IPS DF 19.7 (cell line): ENCODE measurements at regions not wholly inside any gene's neighbourhood (a gene's known extent, or its start where the extent isn't known, plus 50 kb on each side); places are given as distances from the start of the nearest gene placed in this dataset.

Experiments used
- DNase-seq: peaks from one replicate; pipeline ENCODE4 v3.0.0-alpha.2; 2013; ENCODE audit warnings: low read depth, low spot score

DNA sequence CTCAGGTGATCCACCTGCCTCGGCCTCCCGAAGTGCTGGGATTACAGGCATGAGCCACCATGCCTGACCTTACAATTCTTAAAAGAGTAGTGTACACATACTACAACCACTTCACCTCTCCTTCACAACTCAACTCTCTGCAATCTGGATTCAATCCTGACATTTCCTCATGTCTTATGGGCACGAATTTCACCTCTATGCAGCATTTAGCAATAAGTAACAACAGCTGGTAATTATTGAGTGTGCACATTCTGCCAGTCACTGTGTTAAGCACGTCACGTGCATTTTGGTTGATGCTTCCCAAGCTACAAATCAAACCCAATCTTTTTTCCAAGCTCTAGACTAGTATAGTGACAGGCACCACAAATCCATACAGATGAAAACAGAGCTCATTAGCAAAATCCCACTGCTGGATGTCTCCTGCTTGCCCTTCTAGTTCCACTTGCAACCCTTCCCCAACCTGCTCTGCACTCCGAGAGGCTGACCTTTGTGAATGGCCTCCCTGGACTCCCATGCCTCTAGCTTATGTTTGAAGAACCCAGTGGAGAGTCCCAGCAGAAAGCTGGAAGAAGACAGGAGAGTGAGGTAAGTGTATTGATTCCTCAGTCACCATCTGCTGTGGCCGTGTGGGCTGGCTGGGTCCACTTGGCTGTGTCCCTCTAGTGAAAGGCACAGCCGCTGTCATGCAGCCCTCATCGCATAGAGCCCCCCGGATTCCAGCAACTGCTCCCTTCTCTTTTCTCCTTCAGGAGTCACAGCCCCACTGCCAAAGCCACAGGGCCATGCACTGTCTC, 176.5 kb downstream of the MEX3B start:
- no peak for DNase-seq

DNA sequence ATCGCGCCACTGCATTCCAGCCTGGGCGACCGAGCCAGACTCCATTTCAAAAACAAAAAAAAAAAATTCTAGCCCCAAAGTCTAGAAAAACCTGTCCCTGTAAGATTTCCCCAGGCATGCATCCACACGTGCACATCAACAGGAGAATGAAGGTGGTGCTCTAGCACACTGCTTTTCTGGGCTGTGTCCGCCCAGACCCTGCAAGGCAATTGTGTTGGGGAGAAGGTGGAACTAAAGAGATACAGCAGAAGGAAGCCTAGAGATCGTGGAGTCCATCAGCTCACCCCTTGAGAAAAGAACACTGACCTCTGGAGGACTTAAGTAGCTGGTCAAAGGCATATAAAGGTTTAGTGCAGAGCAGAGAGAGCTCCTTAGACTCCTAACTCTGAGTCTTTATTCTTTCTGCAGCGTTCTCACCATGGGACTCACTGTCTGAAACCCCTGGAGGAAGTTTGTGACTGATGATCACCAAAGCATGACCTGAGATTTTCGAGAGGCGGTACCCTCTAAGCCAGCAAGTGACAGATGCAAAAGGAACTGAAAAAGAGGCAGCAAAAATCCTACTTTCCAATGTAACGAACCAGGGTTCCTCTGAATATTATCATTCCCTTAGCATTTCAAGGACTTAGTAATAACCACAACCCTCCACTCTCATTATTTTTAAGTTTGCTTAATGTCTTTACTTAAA, 179.8 kb downstream of the MEX3B start:
- DNase-seq = no peak

DNA sequence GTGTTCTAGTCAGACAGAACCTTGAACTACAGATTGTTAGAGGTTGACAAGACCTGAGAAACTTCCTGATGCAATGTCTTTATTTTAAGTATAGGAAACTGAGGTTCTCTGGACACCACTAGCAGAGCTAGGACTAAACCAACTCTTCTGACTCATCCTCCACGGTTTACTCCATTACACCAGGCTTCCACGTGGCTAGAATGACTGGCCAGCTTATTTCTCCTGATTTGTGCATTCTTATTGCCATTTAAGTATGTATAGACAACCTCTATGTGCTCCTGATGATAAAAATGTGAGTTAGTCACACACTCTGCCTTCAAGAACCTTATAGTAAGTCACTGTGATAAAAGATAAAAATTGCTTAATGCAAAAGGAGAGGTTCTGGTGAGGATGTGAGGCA, 182.7 kb downstream of the MEX3B start:
- DNase-seq = no peak

DNA sequence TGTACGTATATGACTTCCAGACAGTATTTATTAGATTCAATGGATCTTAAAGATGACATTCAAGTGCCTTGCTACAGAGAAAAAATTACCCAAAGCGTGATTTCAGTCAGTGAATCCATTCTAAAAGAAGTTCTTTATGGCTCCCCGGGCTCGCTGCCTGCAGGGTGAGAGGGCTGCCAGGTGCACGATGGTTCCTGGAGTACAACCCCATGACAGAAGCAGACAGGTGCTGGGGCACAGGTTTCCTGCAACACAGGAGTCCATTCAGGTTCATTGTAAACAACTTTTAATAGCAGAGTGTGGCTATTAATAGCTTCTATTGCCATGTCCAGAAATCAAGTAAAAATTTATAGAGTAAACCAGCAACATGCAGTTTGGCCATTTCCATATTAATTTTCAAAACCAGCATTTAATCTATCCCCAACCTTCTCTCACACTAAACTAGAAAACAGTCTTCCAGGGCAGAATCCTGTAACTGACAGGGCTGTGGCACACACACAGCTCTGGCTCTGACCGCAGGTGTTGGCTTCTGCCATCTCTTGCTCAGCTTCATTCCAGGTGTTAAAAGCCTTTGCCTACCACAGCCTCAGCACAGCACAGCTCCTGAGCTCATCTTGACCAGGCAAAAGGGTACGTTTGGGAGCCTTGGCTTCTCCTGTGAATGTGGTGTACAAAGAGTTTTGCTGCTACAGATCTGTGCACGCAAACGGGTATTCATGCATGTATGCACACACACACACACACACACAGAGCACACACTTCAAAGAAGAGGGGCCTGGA, 185.9 kb downstream of the MEX3B start:
- no peak for DNase-seq

DNA sequence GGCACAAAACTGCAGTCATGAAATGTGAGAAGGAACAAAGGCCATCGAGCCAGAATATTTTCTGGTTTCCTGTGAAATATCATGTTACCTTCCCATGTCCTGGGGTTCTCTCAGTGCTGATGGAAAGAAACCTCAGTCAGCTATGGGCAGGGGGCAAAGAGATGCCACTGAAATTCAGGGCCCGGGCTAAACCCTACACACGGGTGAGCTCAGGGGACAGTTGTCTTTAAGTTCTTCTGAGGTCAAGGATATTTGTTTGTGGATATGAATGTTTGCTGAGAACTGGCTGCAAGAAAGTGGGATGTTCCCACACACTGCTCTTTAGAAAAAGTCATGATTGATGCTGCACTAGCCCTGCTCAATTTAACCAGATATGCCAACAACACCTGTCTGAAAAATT, 187.2 kb downstream of the MEX3B start:
- DNase-seq = no peak

DNA sequence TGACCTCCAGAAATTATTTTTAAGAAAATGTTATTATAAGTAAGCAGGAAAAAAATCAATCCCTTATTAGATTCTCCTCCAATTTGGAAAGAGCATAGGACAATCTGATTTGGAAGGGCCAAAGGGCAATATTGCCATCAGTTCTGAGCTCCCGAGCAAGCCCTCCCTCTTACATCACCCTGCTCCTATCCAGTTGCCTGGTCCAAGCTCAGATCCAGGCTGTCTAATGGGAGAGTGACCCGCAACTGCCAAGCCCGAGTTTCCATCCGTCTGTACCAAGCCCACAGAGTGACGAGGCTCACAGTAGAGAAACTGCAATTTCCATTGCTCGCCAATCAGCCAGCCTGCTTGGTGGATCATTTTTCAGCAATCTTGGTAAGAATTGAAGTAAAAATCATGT, 187.7 kb downstream of the MEX3B start:
- DNase-seq = no peak

DNA sequence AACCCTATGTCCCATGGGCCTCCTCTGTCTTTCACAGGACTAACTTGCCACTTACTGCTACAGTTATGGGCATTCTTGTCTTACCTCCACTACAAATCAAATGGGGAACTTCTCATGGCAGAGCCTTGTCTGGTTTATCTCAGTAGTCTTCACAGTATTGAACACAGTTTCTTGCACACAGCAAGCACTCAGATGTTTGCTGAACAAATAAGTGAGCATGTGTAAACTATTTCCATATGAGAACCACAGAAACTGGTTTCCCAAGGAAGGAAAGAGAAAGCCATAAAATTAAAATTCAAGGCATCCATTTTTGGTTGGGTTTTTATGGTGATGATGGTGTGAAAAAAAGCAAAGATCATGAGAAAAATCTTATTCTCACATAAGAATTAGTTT, 189.2 kb downstream of the MEX3B start:
- DNase-seq = no peak

DNA sequence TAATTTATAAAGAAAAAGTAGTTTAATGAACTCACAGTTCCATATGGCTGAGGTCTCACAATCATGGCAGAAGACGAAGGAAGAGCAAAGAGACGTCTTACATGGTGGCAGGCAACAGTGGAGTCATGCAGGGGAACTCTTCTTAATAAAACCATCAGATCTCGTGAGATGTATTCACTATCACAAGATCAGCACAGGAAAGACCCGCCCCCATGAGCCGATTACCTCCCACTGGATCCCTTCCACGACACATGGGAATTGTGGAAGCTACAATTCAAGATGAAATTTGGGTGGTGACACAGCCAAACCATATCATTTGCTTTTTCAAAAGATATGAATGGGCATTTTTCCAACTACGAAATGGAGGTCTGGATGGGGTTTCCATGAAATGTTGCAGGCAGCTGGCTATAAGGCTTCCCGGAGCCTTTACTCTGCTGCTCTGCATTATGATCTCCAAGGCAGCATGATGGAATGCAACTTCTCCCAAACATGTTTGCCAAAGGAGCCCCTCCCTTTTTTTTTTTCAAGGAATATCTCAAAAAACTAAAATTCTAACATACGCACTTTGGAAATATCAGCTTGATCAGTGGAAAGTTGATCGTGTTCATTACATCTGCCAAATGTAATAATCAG, 189.7 kb downstream of the MEX3B start:
- no peak for DNase-seq

DNA sequence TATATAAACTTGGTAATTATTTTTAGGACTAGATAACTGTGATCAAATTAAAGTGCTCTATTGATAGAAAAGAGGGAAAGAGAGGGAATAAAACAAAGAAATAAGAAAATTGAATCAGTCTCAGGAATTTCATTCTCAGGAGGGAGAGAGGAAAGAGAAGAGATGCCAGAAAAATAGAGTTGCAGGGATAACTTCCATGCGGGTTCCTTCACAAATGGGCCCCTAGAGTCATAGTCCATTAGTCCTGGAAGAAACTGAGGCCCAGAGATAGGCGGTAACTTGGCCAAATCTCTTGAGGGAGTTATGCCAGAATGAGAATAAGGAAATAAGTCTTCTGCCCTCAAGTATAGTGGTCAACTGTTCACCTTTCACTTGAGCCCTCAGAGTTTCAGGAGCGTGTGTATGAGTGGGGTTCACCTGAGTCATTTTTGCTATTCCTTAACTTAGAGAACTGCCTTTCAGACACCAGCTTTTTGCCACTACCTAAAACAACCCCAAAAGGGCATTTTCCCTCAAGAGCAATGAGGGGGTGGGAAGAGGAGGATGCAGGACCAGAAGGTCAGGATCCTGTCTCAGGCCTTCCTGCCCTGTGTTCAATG, 192.6 kb downstream of the MEX3B start:
- DNase-seq = no peak

DNA sequence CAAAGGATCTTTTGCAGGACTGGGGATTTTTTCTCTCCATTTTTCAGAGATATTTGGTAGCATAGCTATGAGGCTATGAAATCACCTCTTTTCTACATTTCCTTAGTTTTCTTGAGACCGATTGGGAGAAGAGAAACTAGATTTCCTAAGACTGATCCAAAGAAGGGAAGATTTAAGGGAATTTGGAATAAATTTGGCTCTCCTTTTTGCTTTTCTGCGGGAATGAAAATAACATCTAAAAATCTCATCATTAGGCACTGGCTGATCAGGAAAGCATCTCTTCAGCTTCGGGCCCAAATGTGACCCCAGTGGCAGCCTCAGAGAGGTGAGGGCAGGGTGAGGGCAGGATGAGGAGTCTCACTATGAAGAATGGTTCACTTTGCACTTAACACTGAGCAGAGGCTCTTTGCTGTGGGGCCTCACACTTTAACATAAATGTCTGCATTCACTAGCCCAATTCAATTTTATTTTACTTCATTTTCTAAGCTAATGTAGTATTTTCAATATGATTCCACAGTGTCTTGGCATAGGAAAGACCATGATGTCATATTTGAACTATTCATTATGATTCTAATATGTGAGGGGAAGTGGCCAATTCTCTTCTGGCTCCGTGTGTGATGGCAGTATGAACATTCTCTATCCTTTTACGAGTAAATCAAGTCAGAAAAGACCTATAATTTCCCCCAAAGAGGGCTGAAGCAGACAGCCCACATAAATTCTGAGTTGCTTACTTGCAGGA, 193.2 kb downstream of the MEX3B start:
- DNase-seq = no peak

DNA sequence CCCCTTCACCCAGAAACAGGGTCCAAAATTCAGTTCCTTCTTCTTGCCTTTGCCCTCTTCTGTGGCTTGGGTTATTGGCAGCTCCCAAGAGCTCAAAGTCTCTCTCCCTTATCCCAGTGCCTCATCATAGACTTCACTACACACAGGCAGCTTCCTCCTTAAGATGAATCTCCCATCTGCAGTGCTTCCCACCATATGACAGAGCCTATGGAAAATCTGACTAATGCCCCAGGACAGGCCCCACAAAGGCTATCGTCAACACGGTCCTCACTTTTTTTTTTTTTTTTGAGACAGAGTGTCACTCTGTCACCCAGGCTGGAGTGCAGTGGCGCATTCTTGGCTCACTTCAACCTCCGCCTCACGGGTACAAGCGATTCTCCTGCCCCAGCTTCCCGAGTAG, 194.1 kb downstream of the MEX3B start:
- DNase-seq = no peak

DNA sequence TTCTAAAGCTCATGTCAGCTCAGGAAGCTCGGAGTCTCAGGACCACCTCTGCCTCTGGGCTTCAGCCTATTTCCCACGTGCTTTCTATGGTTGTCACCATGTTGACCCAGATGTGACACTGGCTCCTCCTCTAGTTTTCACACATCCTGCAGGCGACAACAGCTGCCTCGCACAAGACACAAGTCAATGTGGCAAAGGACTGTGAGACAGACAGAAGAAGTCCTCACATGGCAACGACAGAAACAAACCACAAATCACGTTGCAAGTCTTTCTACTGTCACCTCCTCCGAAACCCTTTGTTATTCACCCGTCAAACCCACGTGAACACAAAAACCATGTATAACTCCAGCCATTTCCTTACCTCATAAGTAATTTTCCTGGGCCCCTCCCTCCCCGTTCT, 194.5 kb downstream of the MEX3B start:
- DNase-seq = no peak

DNA sequence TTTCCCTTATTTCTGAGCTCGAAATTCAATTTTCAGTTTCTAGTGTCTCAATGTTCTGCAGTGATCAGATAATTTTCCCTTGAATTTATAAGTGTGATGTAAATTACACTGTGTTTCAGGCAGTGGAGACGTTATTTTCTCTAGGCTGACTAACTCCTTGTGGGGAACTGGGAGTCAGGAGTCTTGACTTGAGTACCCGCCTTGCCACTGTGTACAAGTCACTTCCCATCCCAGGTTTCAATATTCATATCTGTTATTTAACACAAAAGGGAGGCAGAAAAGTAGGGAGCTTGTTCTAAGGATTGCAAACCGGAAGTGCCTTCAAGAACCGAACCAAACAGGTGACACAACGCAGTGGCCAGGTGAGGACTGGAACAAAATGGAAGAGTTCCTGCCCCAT, 196.5 kb downstream of the MEX3B start:
- no peak for DNase-seq

DNA sequence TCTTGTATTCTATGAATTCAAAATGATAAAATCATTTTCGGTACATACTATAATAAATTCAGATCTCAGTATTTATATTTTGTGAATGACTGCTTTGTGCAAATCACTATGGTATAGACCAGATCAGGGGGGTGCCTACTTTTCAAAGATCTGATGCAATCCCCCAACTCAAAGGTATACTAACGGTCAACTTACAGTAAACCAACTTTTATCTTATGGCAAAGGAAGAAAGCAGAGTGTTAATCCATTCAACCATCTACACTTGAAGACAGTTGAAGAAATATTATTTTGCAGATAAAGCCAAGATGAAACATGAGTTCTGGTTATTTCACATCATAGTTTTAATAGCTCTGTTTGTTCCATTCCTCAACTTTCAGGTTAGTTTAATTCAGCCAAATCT, 197.1 kb downstream of the MEX3B start:
- no peak for DNase-seq

DNA sequence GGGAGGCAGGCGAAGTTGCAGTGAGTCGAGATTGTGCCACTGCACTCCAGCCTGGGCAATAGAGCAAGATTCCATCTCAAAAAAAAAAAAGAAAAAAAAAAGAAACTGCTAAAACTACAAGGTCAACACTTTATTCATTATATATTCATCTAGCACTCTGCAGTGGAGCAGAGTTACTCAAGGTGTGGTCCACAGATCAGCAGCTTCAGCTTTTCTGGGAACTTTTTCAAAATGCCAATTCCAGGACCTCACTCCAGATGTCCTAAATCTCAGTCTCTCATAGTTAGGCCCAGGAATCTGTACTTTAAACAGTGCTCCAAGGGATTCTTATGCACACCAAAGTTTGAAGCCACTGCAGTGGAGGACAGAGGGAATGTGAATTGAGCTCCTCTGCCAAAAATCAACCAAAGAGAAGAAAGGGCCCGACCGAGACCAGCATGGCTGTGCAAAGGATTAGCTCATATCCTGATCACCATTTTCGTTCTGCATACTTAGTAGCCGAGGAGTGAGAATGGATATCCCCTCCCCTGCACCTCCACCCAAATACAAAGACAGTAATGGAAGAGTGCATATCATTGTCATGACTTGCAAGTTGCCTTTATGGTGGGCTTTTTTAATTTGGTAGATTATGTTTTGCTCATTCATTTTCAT, 201.9 kb downstream of the MEX3B start:
- DNase-seq = no peak

DNA sequence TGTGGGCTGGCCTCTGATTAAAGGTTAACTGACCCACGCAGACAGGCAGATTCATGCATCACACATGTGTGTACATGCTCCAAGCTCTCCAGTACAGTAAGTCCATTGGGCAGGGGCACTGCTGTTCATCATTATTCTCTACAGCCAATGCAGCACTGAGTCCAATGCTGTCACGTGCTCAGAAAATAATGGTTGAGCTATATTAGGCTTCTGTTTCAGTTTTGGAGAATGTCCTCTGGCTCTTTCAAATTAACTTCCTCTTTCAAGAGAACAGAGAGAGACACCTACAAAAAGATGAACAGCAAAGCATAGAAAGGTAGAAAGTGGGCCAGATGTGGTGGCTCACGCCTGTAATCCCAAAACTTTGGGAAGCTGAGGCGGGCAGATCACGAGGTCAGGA, 202.6 kb downstream of the MEX3B start:
- no peak for DNase-seq

DNA sequence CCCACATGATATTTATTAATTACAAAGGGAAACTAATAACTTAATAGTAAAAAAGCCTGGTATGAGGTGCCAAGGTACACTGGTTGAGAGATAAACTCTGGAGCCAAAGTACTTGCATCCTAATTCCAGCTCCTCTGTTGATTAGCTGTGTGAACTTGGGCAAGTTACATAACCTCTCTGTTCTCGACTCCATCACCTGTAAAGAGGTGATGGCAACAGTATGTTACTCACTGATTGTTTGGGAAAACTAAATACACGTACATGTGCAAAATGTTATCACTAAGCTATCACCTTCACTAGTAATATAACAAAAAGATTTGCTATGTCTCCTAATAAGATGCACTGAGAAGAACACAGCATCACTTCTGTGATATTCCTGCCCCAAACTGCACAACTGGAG, 206.4 kb downstream of the MEX3B start:
- no peak for DNase-seq

DNA sequence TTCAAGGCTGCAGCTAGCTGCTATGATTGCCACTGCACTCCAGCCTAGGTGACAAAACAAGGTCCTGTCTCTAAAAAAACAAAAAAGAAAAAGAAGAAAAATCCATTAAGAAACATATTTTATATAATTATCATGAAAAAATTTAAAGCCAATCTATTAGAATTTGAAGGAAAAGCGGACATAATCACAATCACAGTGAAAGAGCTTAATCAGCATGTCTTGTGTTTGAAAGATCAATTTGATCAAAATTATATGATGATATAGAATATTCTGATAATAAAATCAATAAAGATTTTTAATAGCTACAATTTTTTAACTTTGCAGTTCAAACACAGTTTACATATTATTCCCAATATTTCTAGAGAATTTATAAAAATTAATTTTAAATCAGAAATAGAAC, 210.1 kb downstream of the MEX3B start:
- DNase-seq = no peak

DNA sequence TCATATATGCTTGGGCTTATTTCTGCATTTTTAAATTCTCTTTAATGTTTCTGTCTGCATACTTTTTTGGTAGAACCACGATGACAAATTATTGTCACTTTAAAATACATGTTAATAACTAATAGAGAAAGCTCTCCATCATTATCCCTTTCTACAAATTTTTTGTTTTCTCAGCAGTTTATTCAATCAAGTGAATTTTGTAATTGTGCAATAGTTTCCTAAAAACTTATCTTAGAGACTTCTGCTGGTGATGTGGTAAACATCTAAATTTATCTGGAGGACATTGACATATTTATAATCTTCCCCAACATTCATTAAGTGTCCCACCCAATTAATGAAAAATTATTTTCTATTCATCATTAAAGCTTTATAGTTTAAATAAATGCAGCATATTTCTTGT, 215.3 kb downstream of the MEX3B start:
- DNase-seq = no peak

DNA sequence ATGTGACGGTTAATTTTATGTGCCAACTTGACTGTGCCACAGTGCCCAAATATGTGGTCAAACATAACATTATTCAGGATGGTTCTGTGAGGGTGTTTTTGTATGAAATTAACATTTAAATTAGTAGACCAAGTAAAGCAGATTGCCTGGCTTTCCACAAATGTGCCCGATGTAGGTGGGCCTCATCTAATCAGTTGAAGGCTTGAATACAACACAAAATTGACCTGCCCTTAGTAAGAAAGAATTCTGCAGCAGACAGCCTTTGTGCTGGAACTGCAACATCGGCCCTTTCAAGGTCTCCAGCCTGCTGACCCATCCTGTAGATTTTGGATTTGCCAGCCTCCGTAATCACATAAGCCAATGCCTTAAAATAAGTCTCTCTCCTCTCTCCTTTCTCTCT, 215.9 kb downstream of the MEX3B start:
- DNase-seq = no peak

DNA sequence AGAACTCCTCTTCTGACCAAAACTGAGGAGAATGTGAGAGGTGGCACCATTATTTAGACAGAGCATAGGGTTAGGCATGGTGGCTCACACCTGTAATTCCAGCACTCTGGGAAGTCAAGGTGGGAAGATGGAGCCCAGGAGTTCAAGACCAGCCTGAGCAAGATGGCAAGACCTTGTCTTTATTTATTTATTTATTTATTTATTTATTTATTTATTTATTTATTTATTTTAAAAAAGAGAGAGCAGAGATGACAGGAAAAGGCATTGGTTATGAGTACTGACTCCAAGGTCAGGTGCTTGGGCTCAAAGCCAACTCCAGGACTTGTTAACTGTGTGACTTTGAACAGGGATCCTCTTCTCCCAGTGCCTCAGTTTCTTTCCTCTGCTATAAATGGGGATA, 217.7 kb downstream of the MEX3B start:
- no peak for DNase-seq
